ENCODE measurements at regions not wholly inside any gene's neighbourhood (a gene's known extent, or its start where the extent isn't known, plus 50 kb on each side); places are given as distances from the start of the nearest gene placed in this dataset.

DNA sequence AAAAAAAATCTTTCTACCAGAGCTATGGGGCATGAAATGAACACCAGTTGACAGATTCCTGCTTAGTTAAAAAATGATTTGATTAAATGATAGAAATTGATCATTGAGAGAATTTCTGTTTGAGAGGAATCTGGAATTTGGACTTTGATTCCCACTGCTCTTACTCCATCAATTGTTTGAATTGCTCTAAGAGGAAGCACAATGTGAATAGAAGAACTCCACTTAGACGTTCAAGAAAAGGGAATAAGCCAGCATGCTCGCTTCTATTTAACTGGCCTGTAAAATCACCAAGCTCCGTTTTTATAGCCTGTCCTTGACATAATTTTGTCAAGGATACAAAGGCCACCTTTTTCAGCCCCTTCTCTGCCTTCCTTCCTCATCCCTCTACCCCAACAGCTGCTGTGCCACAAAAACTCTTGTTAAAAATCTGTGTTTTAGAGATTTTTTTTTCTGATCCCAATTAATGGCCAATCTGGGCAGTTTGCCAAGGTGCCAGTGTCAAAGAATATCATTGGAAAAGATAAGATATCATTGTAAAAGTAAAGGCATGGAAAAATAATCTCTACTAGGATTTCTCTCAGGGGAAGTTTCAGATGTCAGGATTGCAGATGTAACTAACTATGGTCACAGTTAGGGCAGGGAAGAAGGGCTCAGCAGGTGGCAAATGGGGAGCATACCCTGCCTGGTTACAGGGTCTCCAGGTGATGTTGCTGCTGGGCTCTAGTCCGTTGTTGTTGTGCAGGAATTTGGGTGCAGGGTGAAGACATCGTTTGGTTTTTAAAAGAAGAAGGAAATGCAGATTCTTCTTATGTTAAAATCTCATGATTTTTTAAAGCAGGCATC lies 301.8 kb upstream of the PDZRN3 start:
- TF ChIP-seq CTCF (IDR thresholded peaks at IDR 0.05; ENCODE audit: low read length) (no peak), EZH2 (IDR thresholded peaks at IDR 0.05; ENCODE audit: borderline replicate concordance, low read length) (no peak)
